GM12878 (cell line): ENCODE measurements at regions not wholly inside any gene's neighbourhood (a gene's known extent, or its start where the extent isn't known, plus 50 kb on each side); places are given as distances from the start of the nearest gene placed in this dataset.

Source experiments
- ATAC-seq: fragments of 200-7000 bp; cut with Tn5 transposase; 3 replicates; pipeline ENCODE4 v1.9.1; 2020; ENCODE audit warnings: mild to moderate bottlenecking, moderate library complexity
- BruUV-seq: library from RNA; stranded (reverse); fragments of 400-500 nt; replicated peaks from 2 replicates; lab custom pipeline; 2021; lab: Mats Ljungman, UMichigan
- CTCF ChIA-PET: fragments of 300-600 bp; sonication (Branson Sonifier 250); formaldehyde crosslinking; extraction: SDS; loops from one replicate; lab custom pipeline; 2021; ENCODE audit warnings: inconsistent platforms; lab: Yijun Ruan, JAX
- POLR2A ChIA-PET: fragments of 350-600 bp; formaldehyde crosslinking; extraction: SDS; loops from one replicate; lab custom pipeline; 2021; ENCODE audit warnings: inconsistent platforms; lab: Charles Lee
- RAD21 ChIA-PET: fragments of 300-600 bp; sonication (Branson Sonifier 250); formaldehyde crosslinking; loops from one replicate; lab custom pipeline; 2023; ENCODE audit warnings: antibody characterized with exemption; ENCODE audit not compliant: unreplicated experiment; lab: Charles Lee
- SMC1A ChIA-PET: fragments of 300-600 bp; sonication (Branson Sonifier 250); formaldehyde crosslinking; loops from one replicate; lab custom pipeline; 2023; ENCODE audit not compliant: unreplicated experiment, uncharacterized antibody; lab: Charles Lee
- DNase-seq: peaks from one replicate; pipeline ENCODE4 v3.0.0-alpha.2; 2011; ENCODE audit warnings: low read depth, low spot score
- FAIRE-seq: peaks from 3 replicates; lab custom pipeline; 2011; peaks lifted over from hg19 to GRCh38; lab: Jason Lieb, UNC
- H2AFZ ChIP-seq: 2 replicates; pipeline ENCODE4 v1.6.0; 2011; ENCODE audit warnings: low read depth, low read length, control low read depth; ENCODE audit not compliant: control insufficient read depth
- H3K27ac ChIP-seq: 2 replicates; pipeline ENCODE4 v1.5.1; 2011; ENCODE audit warnings: control low read depth; ENCODE audit not compliant: control insufficient read depth, insufficient read depth
- H3K27me3 ChIP-seq, 2 experiments: replicated peaks in 1 of 2; 2 replicates each; pipeline versions ENCODE4 v1.6.0 to v1.6.1; 2011; ENCODE audit warnings: low read length in 1 of 2; ENCODE audit not compliant: control insufficient read depth in 2 of 2, insufficient read depth in 2 of 2
- H3K36me3 ChIP-seq, 2 experiments: 2 replicates each; pipeline ENCODE4 v1.5.1; 2011; ENCODE audit warnings: low read length in 1 of 2; ENCODE audit not compliant: control insufficient read depth in 2 of 2, insufficient read depth in 2 of 2
- H3K4me1 ChIP-seq: 2 replicates; pipeline ENCODE4 v1.6.1; 2011; ENCODE audit warnings: mild to moderate bottlenecking, low read length, moderate library complexity, mixed read lengths; ENCODE audit not compliant: control insufficient read depth, insufficient read depth
- H3K4me2 ChIP-seq: 2 replicates; pipeline ENCODE4 v1.6.0; 2011; ENCODE audit warnings: control low read depth; ENCODE audit not compliant: control insufficient read depth, insufficient read depth
- H3K4me3 ChIP-seq: fragments of 200-600 bp; sonication (generic); 2 replicates; pipeline ENCODE4 v1.5.1; 2016
- H3K79me2 ChIP-seq: 2 replicates; pipeline ENCODE4 v1.6.0; 2011; ENCODE audit warnings: low read length; ENCODE audit not compliant: control insufficient read depth, insufficient read depth
- H3K9ac ChIP-seq: 2 replicates; pipeline ENCODE4 v1.8.0; 2011; ENCODE audit warnings: low read length, control low read depth, mixed read lengths; ENCODE audit not compliant: control insufficient read depth, insufficient read depth
- H3K9me3 ChIP-seq: replicated peaks from 3 replicates; pipeline ENCODE4 v1.5.1; 2011; ENCODE audit warnings: mild to moderate bottlenecking, low read length; ENCODE audit not compliant: control insufficient read depth, insufficient read depth
- H4K20me1 ChIP-seq: 2 replicates; pipeline ENCODE4 v1.6.0; 2011; ENCODE audit not compliant: control insufficient read depth, insufficient read depth
- BACH1 ChIP-seq: fragments of 450-650 bp; IDR thresholded peaks from 2 replicates; pipeline ENCODE4 v1.6.1; 2017; ENCODE audit warnings: mild to moderate bottlenecking, borderline replicate concordance
- CEBPZ ChIP-seq: fragments of 150-350 bp; IDR thresholded peaks from 2 replicates; pipeline ENCODE4 v1.6.1; 2016; ENCODE audit warnings: low read depth, low read length
- CHD1 ChIP-seq: IDR thresholded peaks from 2 replicates; pipeline ENCODE4 v1.6.1; 2012; ENCODE audit warnings: low read depth, low read length, improper control_type of control experiment
- CREM ChIP-seq: IDR thresholded peaks from 2 replicates; pipeline ENCODE4 v1.6.1; 2014; ENCODE audit warnings: antibody characterized with exemption, low read depth
- CTCF ChIP-seq, 3 experiments: IDR thresholded peaks in 2 of 3; conservative IDR thresholded peaks in 1 of 3; 2 replicates each; pipeline ENCODE4 v1.5.1; 2011; ENCODE audit warnings: low read depth in 3 of 3, low read length in 3 of 3, mild to moderate bottlenecking in 3 of 3, control low read depth in 2 of 3, moderate library complexity in 2 of 3, inconsistent platforms in 1 of 3, mixed read lengths in 1 of 3; ENCODE audit not compliant: control insufficient read depth in 2 of 3, insufficient read depth in 1 of 3; ENCODE audit errors: extremely low read depth in 1 of 3
- IKZF2 ChIP-seq, 2 experiments: fragments of 450-650 bp; IDR thresholded peaks; 2 replicates each; pipeline ENCODE4 v1.6.1; 2017; ENCODE audit warnings: mild to moderate bottlenecking in 2 of 2, moderate library complexity in 2 of 2
- JUND ChIP-seq: IDR thresholded peaks from 2 replicates; pipeline ENCODE4 v1.6.1; 2012; ENCODE audit warnings: low read depth, mild to moderate bottlenecking, low read length, improper control_type of control experiment, moderate library complexity
- SRF ChIP-seq, 2 experiments: IDR thresholded peaks; 2 replicates each; pipeline ENCODE4 v1.6.1; 2011; ENCODE audit warnings: low read depth in 2 of 2, low read length in 2 of 2, mild to moderate bottlenecking in 1 of 2, moderate library complexity in 1 of 2
- TAF1 ChIP-seq: IDR thresholded peaks from 2 replicates; pipeline ENCODE4 v1.6.1; 2011; ENCODE audit warnings: mild to moderate bottlenecking, low read depth, low read length, borderline replicate concordance
- TCF12 ChIP-seq: IDR thresholded peaks from 2 replicates; pipeline ENCODE4 v1.6.1; 2011; ENCODE audit warnings: low read depth, mild to moderate bottlenecking, low read length
- ZNF207 ChIP-seq: fragments of 450-650 bp; IDR thresholded peaks from 2 replicates; pipeline ENCODE4 v1.6.1; 2014; ENCODE audit warnings: antibody characterized with exemption, mild to moderate bottlenecking, borderline replicate concordance
- WGBS: methylation state at CpG from one replicate; pipeline ENCODE4 v1.1.6; 2016; ENCODE audit warnings: low lambda C conversion rate; ENCODE audit not compliant: insufficient replicate concordance, insufficient coverage; ENCODE audit errors: missing lambda C conversion rate; 5-methylcytosine and 5-hydroxymethylcytosine counted together
- in situ Hi-C: fragments of 300-500 bp; cut with MboI; formaldehyde crosslinking; loops from 9 replicates; pipeline ENCODE4 v1.14.3; 2018; ENCODE audit warnings: mixed read lengths
- intact Hi-C: fragments of 100-400 bp; cut with micrococcal nuclease; formaldehyde crosslinking; loops from one replicate; pipeline ENCODE4 v1.14.2; 2022; ENCODE audit not compliant: unreplicated experiment
- TF ChIP-seq, protein P1 (sequence below): fragments of 450-650 bp; formaldehyde crosslinking; IDR thresholded peaks from 2 replicates; pipeline ENCODE4 v1.5.0; 2022; ENCODE audit warnings: mild to moderate bottlenecking, missing genetic modification characterization
- TF ChIP-seq, protein P2 (sequence below): IDR thresholded peaks from 2 replicates; pipeline ENCODE4 v1.6.1; 2012; ENCODE audit warnings: low read length, inconsistent platforms

DNA sequence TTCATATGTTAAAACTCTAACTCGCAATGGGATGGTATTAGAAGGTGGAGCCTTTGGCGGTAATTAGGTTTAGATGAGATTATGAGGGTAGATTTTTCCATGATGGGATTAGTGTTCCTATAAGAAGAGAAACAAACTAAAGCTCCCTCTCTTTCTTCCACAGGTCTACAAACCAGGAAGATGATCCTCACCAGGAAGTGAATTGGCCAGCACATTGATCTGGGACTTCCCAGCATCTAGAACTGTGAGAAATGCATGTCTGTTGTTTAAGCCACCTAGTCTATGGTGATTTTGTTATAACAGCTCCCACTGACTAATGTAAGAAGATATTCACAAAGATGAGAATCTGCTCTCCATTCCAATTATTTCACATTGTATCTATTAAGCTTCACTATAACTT lies 2266.9 kb downstream of the PCDH7 start:
- Histone ChIP-seq H3K4me3 (no peak overlapping the region), H4K20me1 (no peaks in the 10 kb centered on the region), H3K9ac (no peak overlapping the region), H3K9me3 (no peaks in the 10 kb centered on the region), H3K79me2 (no peaks in the 10 kb centered on the region), H3K4me2 (no peak overlapping the region), H3K4me1 (no peaks in the 10 kb centered on the region), H3K27me3 (no peaks in the 10 kb centered on the region), H3K27ac (no peak overlapping the region), H2AFZ (no peak overlapping the region), H3K36me3 (no peaks in the 10 kb centered on the region)
- intact Hi-C loops = no loop called here
- DNase-seq (no peak), FAIRE-seq (no peak), ATAC-seq (no peak)
- ChIA-PET POLR2A (no interaction called here), SMC1A (no interaction called here), RAD21 (no interaction called here), CTCF (no interaction called here)
- in situ Hi-C loops = no loop called here
- WGBS = 0% methylated on average over 2 of the region's 2 CpGs
- no TSS peak for BruUV-seq
- TF ChIP-seq CTCF (IDR thresholded peaks at IDR 0.05 in 2 of 3, conservative IDR thresholded peaks at IDR 0.05 in 1 of 3; ENCODE audit: control insufficient read depth in 2 of 3, extremely low read depth in 1 of 3, insufficient read depth in 1 of 3, low read depth in 3 of 3, low read length in 3 of 3) = no peak
- TF ChIP-seq IKZF2 (IDR thresholded peaks at IDR 0.05) = no peak
- no peak for TF ChIP-seq CHD1
- TF ChIP-seq, protein P1, sequence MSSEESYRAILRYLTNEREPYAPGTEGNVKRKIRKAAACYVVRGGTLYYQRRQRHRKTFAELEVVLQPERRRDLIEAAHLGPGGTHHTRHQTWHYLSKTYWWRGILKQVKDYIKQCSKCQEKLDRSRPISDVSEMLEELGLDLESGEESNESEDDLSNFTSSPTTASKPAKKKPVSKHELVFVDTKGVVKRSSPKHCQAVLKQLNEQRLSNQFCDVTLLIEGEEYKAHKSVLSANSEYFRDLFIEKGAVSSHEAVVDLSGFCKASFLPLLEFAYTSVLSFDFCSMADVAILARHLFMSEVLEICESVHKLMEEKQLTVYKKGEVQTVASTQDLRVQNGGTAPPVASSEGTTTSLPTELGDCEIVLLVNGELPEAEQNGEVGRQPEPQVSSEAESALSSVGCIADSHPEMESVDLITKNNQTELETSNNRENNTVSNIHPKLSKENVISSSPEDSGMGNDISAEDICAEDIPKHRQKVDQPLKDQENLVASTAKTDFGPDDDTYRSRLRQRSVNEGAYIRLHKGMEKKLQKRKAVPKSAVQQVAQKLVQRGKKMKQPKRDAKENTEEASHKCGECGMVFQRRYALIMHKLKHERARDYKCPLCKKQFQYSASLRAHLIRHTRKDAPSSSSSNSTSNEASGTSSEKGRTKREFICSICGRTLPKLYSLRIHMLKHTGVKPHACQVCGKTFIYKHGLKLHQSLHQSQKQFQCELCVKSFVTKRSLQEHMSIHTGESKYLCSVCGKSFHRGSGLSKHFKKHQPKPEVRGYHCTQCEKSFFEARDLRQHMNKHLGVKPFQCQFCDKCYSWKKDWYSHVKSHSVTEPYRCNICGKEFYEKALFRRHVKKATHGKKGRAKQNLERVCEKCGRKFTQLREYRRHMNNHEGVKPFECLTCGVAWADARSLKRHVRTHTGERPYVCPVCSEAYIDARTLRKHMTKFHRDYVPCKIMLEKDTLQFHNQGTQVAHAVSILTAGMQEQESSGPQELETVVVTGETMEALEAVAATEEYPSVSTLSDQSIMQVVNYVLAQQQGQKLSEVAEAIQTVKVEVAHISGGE (CRISPR knock-in tag) = no peak
- no peak for TF ChIP-seq JUND
- no peak for TF ChIP-seq CREM
- no peak for TF ChIP-seq CEBPZ
- no peak for TF ChIP-seq TAF1
- TF ChIP-seq ZNF207 = no peak
- TF ChIP-seq SRF (IDR thresholded peaks at IDR 0.05; ENCODE audit: low read depth in 2 of 2, low read length in 2 of 2) = no peak
- no peak for TF ChIP-seq TCF12
- TF ChIP-seq, protein P2, sequence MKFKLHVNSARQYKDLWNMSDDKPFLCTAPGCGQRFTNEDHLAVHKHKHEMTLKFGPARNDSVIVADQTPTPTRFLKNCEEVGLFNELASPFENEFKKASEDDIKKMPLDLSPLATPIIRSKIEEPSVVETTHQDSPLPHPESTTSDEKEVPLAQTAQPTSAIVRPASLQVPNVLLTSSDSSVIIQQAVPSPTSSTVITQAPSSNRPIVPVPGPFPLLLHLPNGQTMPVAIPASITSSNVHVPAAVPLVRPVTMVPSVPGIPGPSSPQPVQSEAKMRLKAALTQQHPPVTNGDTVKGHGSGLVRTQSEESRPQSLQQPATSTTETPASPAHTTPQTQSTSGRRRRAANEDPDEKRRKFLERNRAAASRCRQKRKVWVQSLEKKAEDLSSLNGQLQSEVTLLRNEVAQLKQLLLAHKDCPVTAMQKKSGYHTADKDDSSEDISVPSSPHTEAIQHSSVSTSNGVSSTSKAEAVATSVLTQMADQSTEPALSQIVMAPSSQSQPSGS = no peak
- no peak for TF ChIP-seq BACH1
